Stimulated activated CD8-positive, alpha-beta memory T cell treated with anti-CD3 and anti-CD28 coated beads, Interleukin-7, amount 100 ng/mL, for 4 hours (primary cell): ENCODE measurements at regions not wholly inside any gene's neighbourhood (a gene's known extent, or its start where the extent isn't known, plus 50 kb on each side); places are given as distances from the start of the nearest gene placed in this dataset.
A peak's percentile ranks its signal among the peaks of the same experiment; 100 is the strongest.
"Not testable (repeated sequence)": the region's sequence is repeated elsewhere in the genome, so short reads cannot be mapped to it uniquely, and the experiment has no call there.

ENCODE experiments used
- DNase-seq, 2 donors: peaks; one replicate each; pipeline ENCODE4 v3.0.0-alpha.2; 2020; ENCODE audit warnings: low read depth in 2 of 2

GRCh38 chr7:101679653-101680173 lies 50.6 kb upstream of the MYL10 start:
- not testable (repeated sequence) for DNase-seq

- DNase-seq, result no peak
Measured at GRCh38 chr7:101680406-101681145, 51.5 kb upstream of the MYL10 start.

- no peak for DNase-seq
Measured at GRCh38 chr7:101681170-101682007, 52.3 kb upstream of the MYL10 start.

- no peak for DNase-seq
Measured at GRCh38 chr7:101684983-101685330, 55.9 kb upstream of the MYL10 start.

GRCh38 chr7:101686030-101686429 lies 56.9 kb upstream of the MYL10 start:
- DNase-seq, result no peak

- DNase-seq, result no peak
Measured at GRCh38 chr7:101687081-101687480, 58.0 kb upstream of the MYL10 start.

- DNase-seq, result no peak
Measured at GRCh38 chr7:101687791-101688182, 58.7 kb upstream of the MYL10 start.

- DNase-seq, result peak; percentile 50 to 68
Measured at GRCh38 chr7:101688183-101688831, 59.2 kb upstream of the MYL10 start.

- no peak for DNase-seq
Measured at GRCh38 chr7:101688995-101689907, 60.2 kb upstream of the MYL10 start.

GRCh38 chr7:101690061-101690460 lies 61.0 kb upstream of the MYL10 start:
- no peak for DNase-seq

GRCh38 chr7:101691822-101692384 lies 62.8 kb upstream of the MYL10 start:
- DNase-seq, result no peak

- no peak for DNase-seq
Measured at GRCh38 chr7:101693498-101694091, 64.5 kb upstream of the MYL10 start.

GRCh38 chr7:101698964-101699363 lies 69.9 kb upstream of the MYL10 start:
- no peak for DNase-seq

- no peak for DNase-seq
Measured at GRCh38 chr7:101699399-101699798, 70.3 kb upstream of the MYL10 start.

- DNase-seq, result no peak
Measured at GRCh38 chr7:101699881-101700823, 71.1 kb upstream of the MYL10 start.

- no peak for DNase-seq
Measured at GRCh38 chr7:101701153-101701794, 72.2 kb upstream of the MYL10 start.

GRCh38 chr7:101702362-101702850 lies 73.3 kb upstream of the MYL10 start:
- DNase-seq, result no peak

GRCh38 chr7:101705331-101705730 lies 76.2 kb upstream of the MYL10 start:
- no peak for DNase-seq

GRCh38 chr7:101707587-101707986 lies 78.5 kb upstream of the MYL10 start:
- DNase-seq, result no peak
